Type B pancreatic cell (in vitro differentiated cells): ENCODE measurements at regions not wholly inside any gene's neighbourhood (a gene's known extent, or its start where the extent isn't known, plus 50 kb on each side); places are given as distances from the start of the nearest gene placed in this dataset.

Source experiments
- DNase-seq: peaks from one replicate; pipeline ENCODE4 v3.0.0; 2021; ENCODE audit warnings: mixed read lengths; ENCODE audit not compliant: unreplicated experiment; ENCODE audit errors: extremely low spot score
- H3K27ac Mint-ChIP-seq: 2 replicates; pipeline ENCODE4 v1.8.0; 2021; ENCODE audit warnings: mild to moderate bottlenecking, mixed read lengths
- H3K27me3 Mint-ChIP-seq: 2 replicates; pipeline ENCODE4 v1.8.0; 2021; ENCODE audit warnings: mixed read lengths
- H3K36me3 Mint-ChIP-seq: 2 replicates; pipeline ENCODE4 v1.8.0; 2021; ENCODE audit warnings: mixed read lengths
- H3K4me1 Mint-ChIP-seq: one replicate; pipeline ENCODE4 v1.8.0; 2021; ENCODE audit warnings: mixed read lengths; ENCODE audit not compliant: unreplicated experiment
- H3K4me3 Mint-ChIP-seq: 2 replicates; pipeline ENCODE4 v1.8.0; 2021; ENCODE audit warnings: mild to moderate bottlenecking, mixed read lengths
- H3K9me3 Mint-ChIP-seq: 2 replicates; pipeline ENCODE4 v1.8.0; 2021; ENCODE audit warnings: mixed read lengths
- CTCF ChIP-seq: fragments of 200-600 bp; sonication (generic); conservative IDR thresholded peaks from 2 replicates; pipeline ENCODE4 v1.5.0; 2021; ENCODE audit warnings: antibody characterized with exemption, mild to moderate bottlenecking

- H3K4me3 Mint-ChIP-seq, result no peak overlapping the region
- no peaks in the 10 kb centered on the region for H3K27me3 Mint-ChIP-seq
- peaks cover 21% of the 10 kb centered on the region for H3K4me1 Mint-ChIP-seq
- TF ChIP-seq CTCF, result no peak
- no peaks in the 10 kb centered on the region for H3K36me3 Mint-ChIP-seq
- peaks cover 8% of the 10 kb centered on the region for H3K9me3 Mint-ChIP-seq
- DNase-seq, result no peak
- H3K27ac Mint-ChIP-seq, result no peak overlapping the region
Observed at GRCh38 chr7:136057509-136057908, 80.3 kb upstream of the MTPN start.

- Mint-ChIP-seq H3K4me1 (peaks cover 19% of the 10 kb centered on the region), H3K36me3 (no peaks in the 10 kb centered on the region), H3K9me3 (peaks cover 8% of the 10 kb centered on the region), H3K4me3 (no peak overlapping the region), H3K27me3 (no peaks in the 10 kb centered on the region), H3K27ac (no peak overlapping the region)
- no peak for DNase-seq
- TF ChIP-seq CTCF, result no peak
Observed at GRCh38 chr7:136056651-136057231, 79.6 kb upstream of the MTPN start.

GRCh38 chr7:136055266-136055665, 78.1 kb upstream of the MTPN start:
- Mint-ChIP-seq H3K27me3 (no peaks in the 10 kb centered on the region), H3K4me1 (peaks cover 24% of the 10 kb centered on the region), H3K9me3 (peaks cover 8% of the 10 kb centered on the region), H3K27ac (no peak overlapping the region), H3K36me3 (no peaks in the 10 kb centered on the region), H3K4me3 (no peak overlapping the region)
- no peak for DNase-seq
- TF ChIP-seq CTCF, result no peak

- no peaks in the 10 kb centered on the region for H3K27me3 Mint-ChIP-seq
- H3K4me3 Mint-ChIP-seq, result no peak overlapping the region
- no peak for DNase-seq
- no peak overlapping the region for H3K27ac Mint-ChIP-seq
- H3K4me1 Mint-ChIP-seq, result peaks cover 27% of the 10 kb centered on the region
- H3K36me3 Mint-ChIP-seq, result no peaks in the 10 kb centered on the region
- TF ChIP-seq CTCF, result no peak
- peaks cover 6% of the 10 kb centered on the region for H3K9me3 Mint-ChIP-seq
Observed at GRCh38 chr7:136053689-136054485, 76.7 kb upstream of the MTPN start.

- no peaks in the 10 kb centered on the region for H3K36me3 Mint-ChIP-seq
- H3K4me3 Mint-ChIP-seq, result no peak overlapping the region
- H3K27me3 Mint-ChIP-seq, result no peaks in the 10 kb centered on the region
- TF ChIP-seq CTCF, result no peak
- H3K4me1 Mint-ChIP-seq, result peaks cover 12% of the 10 kb centered on the region
- H3K27ac Mint-ChIP-seq, result peak overlapping the region; percentile 12
- no peak for DNase-seq
- no peaks in the 10 kb centered on the region for H3K9me3 Mint-ChIP-seq
Observed at GRCh38 chr7:136051203-136051928, 74.2 kb upstream of the MTPN start.
